ENCODE measurements at regions not wholly inside any gene's neighbourhood (a gene's known extent, or its start where the extent isn't known, plus 50 kb on each side); places are given as distances from the start of the nearest gene placed in this dataset.

GRCh38 chr20:40568200-40568599 lies 120.8 kb downstream of the MAFB start:
- peak; percentile 81 for DNase-seq (ENCODE audit: low read depth)
- no peak overlapping the region for H3K4me3 ChIP-seq (ENCODE audit: low read length)
- no peak for TF ChIP-seq CTCF (IDR thresholded peaks at IDR 0.05; ENCODE audit: insufficient read depth, low read depth, low read length, missing control alignments)

- DNase-seq (ENCODE audit: low read depth): no peak
- H3K4me3 ChIP-seq (ENCODE audit: low read length): no peak overlapping the region
- TF ChIP-seq CTCF (IDR thresholded peaks at IDR 0.05; ENCODE audit: insufficient read depth, low read depth, low read length, missing control alignments): no peak
Measured at GRCh38 chr20:40565682-40566040, 123.4 kb downstream of the MAFB start.

GRCh38 chr20:40565001-40565681 lies 123.9 kb downstream of the MAFB start:
- no peak overlapping the region for H3K4me3 ChIP-seq (ENCODE audit: low read length)
- DNase-seq (ENCODE audit: low read depth): peak; percentile 94
- no peak for TF ChIP-seq CTCF (IDR thresholded peaks at IDR 0.05; ENCODE audit: insufficient read depth, low read depth, low read length, missing control alignments)

- H3K4me3 ChIP-seq (ENCODE audit: low read length): no peak overlapping the region
- DNase-seq (ENCODE audit: low read depth): peak; percentile 93
Measured at GRCh38 chr20:40563296-40563950, 125.6 kb downstream of the MAFB start.

GRCh38 chr20:40562031-40562430 lies 127.0 kb downstream of the MAFB start:
- DNase-seq (ENCODE audit: low read depth): peak; percentile 54
- no peak overlapping the region for H3K4me3 ChIP-seq (ENCODE audit: low read length)
- no peak for TF ChIP-seq CTCF (IDR thresholded peaks at IDR 0.05; ENCODE audit: insufficient read depth, low read depth, low read length, missing control alignments)

More at GRCh38 chr20:40563296-40563950, 125.6 kb downstream of the MAFB start:
- no peak for TF ChIP-seq CTCF (IDR thresholded peaks at IDR 0.05; ENCODE audit: insufficient read depth, low read depth, low read length, missing control alignments)

- no peak for TF ChIP-seq CTCF (IDR thresholded peaks at IDR 0.05; ENCODE audit: insufficient read depth, low read depth, low read length, missing control alignments)
- no peak for DNase-seq (ENCODE audit: low read depth)
Measured at GRCh38 chr20:40561187-40561586, 127.8 kb downstream of the MAFB start.

GRCh38 chr20:40558212-40558611 lies 130.8 kb downstream of the MAFB start:
- TF ChIP-seq CTCF (IDR thresholded peaks at IDR 0.05; ENCODE audit: insufficient read depth, low read depth, low read length, missing control alignments): no peak
- no peak for DNase-seq (ENCODE audit: low read depth)
- no peak overlapping the region for H3K4me3 ChIP-seq (ENCODE audit: low read length)

More at GRCh38 chr20:40561187-40561586, 127.8 kb downstream of the MAFB start:
- no peak overlapping the region for H3K4me3 ChIP-seq (ENCODE audit: low read length)

All from epithelial cell of esophagus (primary cell).